SU-DHL-6 (cell line): ENCODE measurements at regions not wholly inside any gene's neighbourhood (a gene's known extent, or its start where the extent isn't known, plus 50 kb on each side); places are given as distances from the start of the nearest gene placed in this dataset.

ENCODE experiments used
- EZH2phosphoT487 ChIP-seq: fragments of 200-600 bp; sonication (generic), shearing (Covaris generic); conservative IDR thresholded peaks from 2 replicates; pipeline ENCODE4 v1.6.1; 2018; ENCODE audit warnings: mild to moderate bottlenecking, antibody characterized with exemption, low read length, moderate library complexity, mixed read lengths
- TF ChIP-seq, protein P1 (sequence below): fragments of 200-600 bp; sonication (generic); IDR thresholded peaks from one replicate; pipeline ENCODE4 v1.5.1; 2017; ENCODE audit warnings: antibody characterized with exemption, mild to moderate bottlenecking, low read length, moderate library complexity; ENCODE audit not compliant: insufficient read depth, poor library complexity, severe bottlenecking

- TF ChIP-seq, protein P1, sequence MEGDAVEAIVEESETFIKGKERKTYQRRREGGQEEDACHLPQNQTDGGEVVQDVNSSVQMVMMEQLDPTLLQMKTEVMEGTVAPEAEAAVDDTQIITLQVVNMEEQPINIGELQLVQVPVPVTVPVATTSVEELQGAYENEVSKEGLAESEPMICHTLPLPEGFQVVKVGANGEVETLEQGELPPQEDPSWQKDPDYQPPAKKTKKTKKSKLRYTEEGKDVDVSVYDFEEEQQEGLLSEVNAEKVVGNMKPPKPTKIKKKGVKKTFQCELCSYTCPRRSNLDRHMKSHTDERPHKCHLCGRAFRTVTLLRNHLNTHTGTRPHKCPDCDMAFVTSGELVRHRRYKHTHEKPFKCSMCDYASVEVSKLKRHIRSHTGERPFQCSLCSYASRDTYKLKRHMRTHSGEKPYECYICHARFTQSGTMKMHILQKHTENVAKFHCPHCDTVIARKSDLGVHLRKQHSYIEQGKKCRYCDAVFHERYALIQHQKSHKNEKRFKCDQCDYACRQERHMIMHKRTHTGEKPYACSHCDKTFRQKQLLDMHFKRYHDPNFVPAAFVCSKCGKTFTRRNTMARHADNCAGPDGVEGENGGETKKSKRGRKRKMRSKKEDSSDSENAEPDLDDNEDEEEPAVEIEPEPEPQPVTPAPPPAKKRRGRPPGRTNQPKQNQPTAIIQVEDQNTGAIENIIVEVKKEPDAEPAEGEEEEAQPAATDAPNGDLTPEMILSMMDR = no peak
- no peak for TF ChIP-seq EZH2phosphoT487
Measured at GRCh38 chr10:130814610-130815009, 496.9 kb downstream of the TCERG1L start.
